HG03097 (cell line): ENCODE measurements at regions not wholly inside any gene's neighbourhood (a gene's known extent, or its start where the extent isn't known, plus 50 kb on each side); places are given as distances from the start of the nearest gene placed in this dataset.

Experiments
- ATAC-seq: cut with Tn5 transposase; IDR thresholded peaks from one replicate; pipeline ENCODE4 v1.9.1; 2021; ENCODE audit not compliant: unreplicated experiment, low FRiP score

- no peak for ATAC-seq
These were observed 119.1 kb upstream of the C1orf21 start for GRCh38 chr1:184267747-184268146.

GRCh38 chr1:184270556-184270955, 116.3 kb upstream of the C1orf21 start:
- ATAC-seq: no peak

GRCh38 chr1:184272175-184272866, 114.5 kb upstream of the C1orf21 start:
- no peak for ATAC-seq

GRCh38 chr1:184276416-184276815, 110.4 kb upstream of the C1orf21 start:
- ATAC-seq: no peak

- ATAC-seq: no peak
These were observed 106.8 kb upstream of the C1orf21 start for GRCh38 chr1:184279911-184280458.

GRCh38 chr1:184283999-184284398, 102.8 kb upstream of the C1orf21 start:
- no peak for ATAC-seq

- ATAC-seq: no peak
These were observed 101.9 kb upstream of the C1orf21 start for GRCh38 chr1:184284900-184285299.

GRCh38 chr1:184285401-184286087, 101.3 kb upstream of the C1orf21 start:
- no peak for ATAC-seq

- no peak for ATAC-seq
These were observed 99.8 kb upstream of the C1orf21 start for GRCh38 chr1:184287001-184287400.

- ATAC-seq: no peak
These were observed 96.8 kb upstream of the C1orf21 start for GRCh38 chr1:184289825-184290550.

- no peak for ATAC-seq
These were observed 95.1 kb upstream of the C1orf21 start for GRCh38 chr1:184291701-184292100.

- no peak for ATAC-seq
These were observed 94.7 kb upstream of the C1orf21 start for GRCh38 chr1:184292101-184292500.

- ATAC-seq: no peak
These were observed 92.7 kb upstream of the C1orf21 start for GRCh38 chr1:184294101-184294500.

- no peak for ATAC-seq
These were observed 90.2 kb upstream of the C1orf21 start for GRCh38 chr1:184296466-184297243.

- no peak for ATAC-seq
These were observed 89.5 kb upstream of the C1orf21 start for GRCh38 chr1:184297244-184297750.

GRCh38 chr1:184298440-184299405, 88.1 kb upstream of the C1orf21 start:
- no peak for ATAC-seq

- ATAC-seq: no peak
These were observed 87.4 kb upstream of the C1orf21 start for GRCh38 chr1:184299406-184299790.

- ATAC-seq: no peak
These were observed 87.0 kb upstream of the C1orf21 start for GRCh38 chr1:184299796-184300195.

GRCh38 chr1:184300446-184300845, 86.4 kb upstream of the C1orf21 start:
- ATAC-seq: no peak
